Endodermal cell (in vitro differentiated cells): ENCODE measurements at regions not wholly inside any gene's neighbourhood (a gene's known extent, or its start where the extent isn't known, plus 50 kb on each side); places are given as distances from the start of the nearest gene placed in this dataset.

Experiments used
- DNase-seq: peaks from one replicate; pipeline ENCODE4 v3.0.0-alpha.2; 2017
- H3K27ac ChIP-seq: 2 replicates; pipeline ENCODE4 v1.5.1; 2013; ENCODE audit warnings: mild to moderate bottlenecking, low read depth, low read length, moderate library complexity
- H3K27me3 ChIP-seq: 2 replicates; pipeline ENCODE4 v1.6.1; 2013; ENCODE audit warnings: mild to moderate bottlenecking, low read length, moderate library complexity; ENCODE audit not compliant: insufficient read depth, control insufficient read depth, poor library complexity, severe bottlenecking
- H3K36me3 ChIP-seq: 2 replicates; pipeline ENCODE4 v1.7.0; 2013; ENCODE audit warnings: mild to moderate bottlenecking, low read length, moderate library complexity; ENCODE audit not compliant: control insufficient read depth, insufficient read depth
- H3K4me1 ChIP-seq: one replicate; pipeline ENCODE4 v1.7.0; 2013; ENCODE audit warnings: low read length; ENCODE audit not compliant: control insufficient read depth, insufficient read depth
- H3K4me3 ChIP-seq: 2 replicates; pipeline ENCODE4 v1.5.1; 2013; ENCODE audit warnings: mild to moderate bottlenecking, low read length, moderate library complexity
- H3K9ac ChIP-seq: 2 replicates; pipeline ENCODE4 v1.6.1; 2013; ENCODE audit warnings: mild to moderate bottlenecking, low read length, moderate library complexity; ENCODE audit not compliant: poor library complexity, severe bottlenecking; ENCODE audit errors: extremely low read depth
- H3K9me3 ChIP-seq: 2 replicates; pipeline ENCODE4 v1.6.1; 2013; ENCODE audit warnings: mild to moderate bottlenecking, low read length, moderate library complexity; ENCODE audit not compliant: control insufficient read depth
- H3K27ac Mint-ChIP-seq: 2 replicates; pipeline ENCODE4 v1.8.0; 2020; ENCODE audit warnings: mixed read lengths
- H3K27me3 Mint-ChIP-seq: 2 replicates; pipeline ENCODE4 v1.8.0; 2021; ENCODE audit warnings: mild to moderate bottlenecking, mixed read lengths; ENCODE audit not compliant: insufficient read depth
- H3K36me3 Mint-ChIP-seq: 2 replicates; pipeline ENCODE4 v1.8.0; 2020; ENCODE audit warnings: low read depth, mixed read lengths
- H3K4me1 Mint-ChIP-seq: 2 replicates; pipeline ENCODE4 v1.8.0; 2020; ENCODE audit warnings: mixed read lengths
- H3K4me3 Mint-ChIP-seq: 2 replicates; pipeline ENCODE4 v1.8.0; 2020; ENCODE audit warnings: mild to moderate bottlenecking, moderate library complexity, mixed read lengths
- H3K9me3 Mint-ChIP-seq: 2 replicates; pipeline ENCODE4 v1.8.0; 2020; ENCODE audit warnings: mild to moderate bottlenecking, mixed read lengths
- WGBS, 2 experiments: methylation state at CpG; one replicate each; pipeline versions ENCODE4 v1.1.5 to v1.1.7; 2013; ENCODE audit warnings: missing lambda C conversion rate in 2 of 2, mixed read lengths in 1 of 2; ENCODE audit not compliant: insufficient coverage in 1 of 2, insufficient read length in 1 of 2; 5-methylcytosine and 5-hydroxymethylcytosine counted together
- TF ChIP-seq, protein P1 (sequence below): fragments of 200-600 bp; sonication (generic); conservative IDR thresholded peaks from 2 replicates; pipeline ENCODE4 v1.5.0; 2021; ENCODE audit warnings: antibody characterized with exemption, mild to moderate bottlenecking

DNA sequence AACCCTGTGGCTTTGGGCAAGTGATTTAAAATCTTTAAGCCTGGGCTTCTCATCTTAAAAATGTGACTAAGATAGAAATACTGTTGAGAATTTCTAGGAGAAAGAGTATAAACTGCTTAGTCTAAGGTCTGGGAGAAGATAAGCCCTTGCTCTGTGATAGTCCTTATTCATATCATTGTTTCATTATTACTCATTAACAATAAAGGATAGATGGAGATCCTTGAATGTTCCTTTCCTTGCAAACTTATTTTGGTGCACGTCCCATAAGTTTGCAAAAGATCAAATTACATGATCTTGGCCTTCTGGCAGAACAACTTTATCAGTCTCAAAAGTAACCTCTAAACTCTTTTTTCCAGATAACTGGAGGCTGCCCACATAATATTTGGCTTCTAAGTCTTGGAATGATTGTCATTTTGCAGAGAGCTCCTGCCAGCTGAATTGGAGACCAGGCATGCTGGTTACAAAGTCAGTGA lies 138.3 kb downstream of the FAM124B start:
- Histone ChIP-seq H3K4me3 (no peak overlapping the region), H3K9ac (no peak overlapping the region), H3K27me3 (no peaks in the 10 kb centered on the region), H3K27ac (no peak overlapping the region), H3K36me3 (no peaks in the 10 kb centered on the region), H3K4me1 (no peaks in the 10 kb centered on the region), H3K9me3 (no peaks in the 10 kb centered on the region)
- 89 to 100% methylated on average over 1 of the region's 1 CpG for WGBS, 2 experiments
- no peaks in the 10 kb centered on the region for H3K36me3 Mint-ChIP-seq
- H3K9me3 Mint-ChIP-seq: no peaks in the 10 kb centered on the region
- no peak overlapping the region for H3K27ac Mint-ChIP-seq
- H3K27me3 Mint-ChIP-seq: no peaks in the 10 kb centered on the region
- no peak overlapping the region for H3K4me3 Mint-ChIP-seq
- TF ChIP-seq, protein P1, sequence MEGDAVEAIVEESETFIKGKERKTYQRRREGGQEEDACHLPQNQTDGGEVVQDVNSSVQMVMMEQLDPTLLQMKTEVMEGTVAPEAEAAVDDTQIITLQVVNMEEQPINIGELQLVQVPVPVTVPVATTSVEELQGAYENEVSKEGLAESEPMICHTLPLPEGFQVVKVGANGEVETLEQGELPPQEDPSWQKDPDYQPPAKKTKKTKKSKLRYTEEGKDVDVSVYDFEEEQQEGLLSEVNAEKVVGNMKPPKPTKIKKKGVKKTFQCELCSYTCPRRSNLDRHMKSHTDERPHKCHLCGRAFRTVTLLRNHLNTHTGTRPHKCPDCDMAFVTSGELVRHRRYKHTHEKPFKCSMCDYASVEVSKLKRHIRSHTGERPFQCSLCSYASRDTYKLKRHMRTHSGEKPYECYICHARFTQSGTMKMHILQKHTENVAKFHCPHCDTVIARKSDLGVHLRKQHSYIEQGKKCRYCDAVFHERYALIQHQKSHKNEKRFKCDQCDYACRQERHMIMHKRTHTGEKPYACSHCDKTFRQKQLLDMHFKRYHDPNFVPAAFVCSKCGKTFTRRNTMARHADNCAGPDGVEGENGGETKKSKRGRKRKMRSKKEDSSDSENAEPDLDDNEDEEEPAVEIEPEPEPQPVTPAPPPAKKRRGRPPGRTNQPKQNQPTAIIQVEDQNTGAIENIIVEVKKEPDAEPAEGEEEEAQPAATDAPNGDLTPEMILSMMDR: no peak
- peaks cover 24% of the 10 kb centered on the region for H3K4me1 Mint-ChIP-seq
- no peak for DNase-seq

DNA sequence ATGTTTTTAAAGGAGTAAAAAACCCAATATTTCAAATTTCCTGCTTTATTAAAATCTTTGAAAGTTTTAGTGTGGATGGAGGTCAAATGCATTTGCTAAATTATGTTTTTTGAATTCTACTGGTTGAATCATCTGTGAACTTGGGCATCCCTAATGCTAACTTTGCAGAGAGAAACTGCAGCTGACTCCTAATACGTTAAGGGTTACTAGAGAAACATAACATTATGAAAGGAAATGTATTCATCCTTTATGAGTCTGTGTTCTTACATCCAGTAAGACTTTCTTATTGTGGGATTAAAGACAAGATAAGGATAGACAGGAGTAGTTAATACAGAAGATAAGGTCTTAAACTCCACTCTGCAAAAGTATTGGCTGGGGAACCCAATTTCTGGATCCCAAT lies 140.6 kb downstream of the FAM124B start:
- Histone ChIP-seq H3K27me3 (no peaks in the 10 kb centered on the region), H3K36me3 (no peaks in the 10 kb centered on the region), H3K4me1 (peaks cover 8% of the 10 kb centered on the region), H3K9ac (no peak overlapping the region), H3K4me3 (no peak overlapping the region), H3K9me3 (no peaks in the 10 kb centered on the region), H3K27ac (no peak overlapping the region)
- H3K4me3 Mint-ChIP-seq: no peak overlapping the region
- no peaks in the 10 kb centered on the region for H3K27me3 Mint-ChIP-seq
- H3K27ac Mint-ChIP-seq: no peak overlapping the region
- WGBS, 2 experiments: 96% methylated on average over 1 of the region's 1 CpG; no CpG with 5 or more reads in 1 of the 2 experiments
- TF ChIP-seq, protein P1: no peak
- H3K4me1 Mint-ChIP-seq: peaks cover 31% of the 10 kb centered on the region
- H3K9me3 Mint-ChIP-seq: no peaks in the 10 kb centered on the region
- DNase-seq: no peak
- no peaks in the 10 kb centered on the region for H3K36me3 Mint-ChIP-seq

DNA sequence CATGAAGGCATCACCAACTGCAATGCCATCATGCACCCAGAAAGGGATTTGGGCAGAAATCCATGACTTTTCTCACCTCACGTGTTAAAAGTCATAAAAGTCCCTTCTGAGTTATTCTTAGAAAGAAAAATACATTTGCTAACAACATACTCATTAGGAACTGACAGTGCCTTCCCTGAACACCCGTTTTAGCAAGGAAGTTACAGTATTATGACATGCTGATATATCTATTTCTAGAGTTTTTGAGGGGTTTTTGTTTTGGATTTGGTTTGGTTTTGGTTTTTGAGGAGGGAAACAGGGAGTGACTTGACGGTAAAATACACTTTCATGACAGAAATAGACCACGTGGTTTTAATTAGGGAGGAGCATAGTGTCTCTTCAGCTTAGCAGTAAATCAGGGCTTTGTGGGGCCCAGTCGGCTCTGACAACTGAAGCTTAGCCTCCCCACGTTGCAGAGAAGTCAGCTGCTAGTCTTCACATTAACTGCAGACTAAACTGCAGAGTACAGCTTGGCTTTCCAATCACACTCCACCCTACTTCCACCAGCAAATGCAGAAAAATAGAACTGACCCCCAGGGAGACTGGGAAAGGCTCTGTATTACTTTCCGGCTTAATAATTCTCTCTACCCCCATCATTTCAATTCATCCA lies 141.4 kb downstream of the FAM124B start:
- Mint-ChIP-seq H3K36me3 (no peaks in the 10 kb centered on the region), H3K4me3 (no peak overlapping the region), H3K27me3 (no peaks in the 10 kb centered on the region), H3K27ac (no peak overlapping the region), H3K9me3 (no peaks in the 10 kb centered on the region), H3K4me1 (peaks cover 31% of the 10 kb centered on the region)
- no peak overlapping the region for H3K4me3 ChIP-seq
- WGBS, 2 experiments: 78 to 80% methylated on average over 4 to 7 of the region's 7 CpGs
- H3K9ac ChIP-seq: no peak overlapping the region
- H3K27ac ChIP-seq: no peak overlapping the region
- TF ChIP-seq, protein P1: no peak
- H3K4me1 ChIP-seq: peaks cover 8% of the 10 kb centered on the region
- DNase-seq: no peak
- no peaks in the 10 kb centered on the region for H3K27me3 ChIP-seq
- H3K9me3 ChIP-seq: no peaks in the 10 kb centered on the region
- H3K36me3 ChIP-seq: no peaks in the 10 kb centered on the region
